Activated naive CD4-positive, alpha-beta T cell treated with Interleukin-2 at 50 U/mL for 16 hours (primary cell): ENCODE measurements at regions not wholly inside any gene's neighbourhood (a gene's known extent, or its start where the extent isn't known, plus 50 kb on each side); places are given as distances from the start of the nearest gene placed in this dataset.

ENCODE experiments used
- DNase-seq: peaks from one replicate; pipeline ENCODE4 v3.0.0-alpha.2; 2020

DNA sequence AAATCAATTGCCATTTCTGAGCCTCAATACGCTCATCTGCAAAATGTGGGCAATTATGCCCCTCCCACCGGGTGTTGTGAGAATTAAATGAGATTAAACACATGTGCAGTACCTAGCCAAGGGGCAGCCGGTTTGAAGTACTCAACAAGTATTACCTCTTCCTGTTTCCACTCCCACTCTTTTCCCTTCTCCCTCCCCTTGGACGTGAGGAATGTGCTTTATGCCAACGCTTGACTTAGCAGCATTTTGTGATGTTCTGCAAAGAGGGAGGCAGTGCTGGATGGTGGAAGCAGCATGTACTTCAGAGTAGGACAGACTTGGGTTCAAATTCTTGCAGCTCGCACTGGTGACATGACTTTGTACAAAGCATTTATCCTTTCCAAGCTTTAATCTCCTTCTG lies 306.0 kb downstream of the BUD13 start:
- DNase-seq: no peak

GRCh38 chr11:116466191-116466590 lies 306.6 kb downstream of the BUD13 start:
- no peak for DNase-seq

DNA sequence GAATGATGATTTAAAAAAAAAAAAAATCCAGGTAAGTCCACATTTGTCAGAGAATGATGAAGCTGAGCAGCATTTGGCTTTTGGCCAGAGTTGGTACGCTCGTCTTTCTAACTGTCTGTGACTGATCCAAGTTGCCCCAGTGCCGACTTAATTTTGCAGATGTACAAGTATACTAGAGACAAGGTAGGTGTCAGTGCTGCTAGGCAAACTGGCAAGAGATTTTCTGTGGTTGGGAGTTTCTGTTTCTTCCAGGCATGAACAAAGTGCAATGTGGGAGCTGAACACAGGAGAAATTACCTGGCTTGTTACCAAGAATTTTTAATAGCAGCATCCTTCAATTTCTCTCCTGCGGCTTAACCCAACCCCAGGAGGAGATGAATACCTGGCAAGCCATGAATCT lies 307.7 kb downstream of the BUD13 start:
- no peak for DNase-seq

GRCh38 chr11:116461789-116462188 lies 311.0 kb downstream of the BUD13 start:
- DNase-seq: no peak

- DNase-seq: no peak
These were observed 312.4 kb downstream of the BUD13 start for GRCh38 chr11:116460156-116460920.

GRCh38 chr11:116459185-116460045 lies 313.4 kb downstream of the BUD13 start:
- no peak for DNase-seq

DNA sequence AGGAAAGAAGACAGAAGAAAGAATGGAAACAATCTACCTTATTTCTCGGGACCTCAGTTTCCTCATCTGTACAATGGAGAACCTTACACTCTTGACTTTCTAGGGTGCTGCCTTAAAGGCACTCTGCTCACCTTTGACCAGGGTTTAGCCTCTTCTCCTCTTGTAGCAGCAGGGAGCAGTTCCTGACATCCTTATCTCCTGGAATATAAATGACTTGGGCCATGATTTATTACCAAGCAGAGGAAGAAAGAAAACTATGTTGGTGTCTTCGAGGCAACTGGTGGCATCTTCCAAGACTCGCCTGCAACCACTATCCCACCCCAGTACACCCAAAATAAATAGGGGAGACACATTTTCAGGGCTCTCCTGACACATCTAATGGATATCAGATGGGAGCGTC lies 314.2 kb downstream of the BUD13 start:
- DNase-seq: no peak

- DNase-seq: no peak
These were observed 315.3 kb downstream of the BUD13 start for GRCh38 chr11:116457336-116458007.

- no peak for DNase-seq
These were observed 317.8 kb downstream of the BUD13 start for GRCh38 chr11:116454951-116455350.

DNA sequence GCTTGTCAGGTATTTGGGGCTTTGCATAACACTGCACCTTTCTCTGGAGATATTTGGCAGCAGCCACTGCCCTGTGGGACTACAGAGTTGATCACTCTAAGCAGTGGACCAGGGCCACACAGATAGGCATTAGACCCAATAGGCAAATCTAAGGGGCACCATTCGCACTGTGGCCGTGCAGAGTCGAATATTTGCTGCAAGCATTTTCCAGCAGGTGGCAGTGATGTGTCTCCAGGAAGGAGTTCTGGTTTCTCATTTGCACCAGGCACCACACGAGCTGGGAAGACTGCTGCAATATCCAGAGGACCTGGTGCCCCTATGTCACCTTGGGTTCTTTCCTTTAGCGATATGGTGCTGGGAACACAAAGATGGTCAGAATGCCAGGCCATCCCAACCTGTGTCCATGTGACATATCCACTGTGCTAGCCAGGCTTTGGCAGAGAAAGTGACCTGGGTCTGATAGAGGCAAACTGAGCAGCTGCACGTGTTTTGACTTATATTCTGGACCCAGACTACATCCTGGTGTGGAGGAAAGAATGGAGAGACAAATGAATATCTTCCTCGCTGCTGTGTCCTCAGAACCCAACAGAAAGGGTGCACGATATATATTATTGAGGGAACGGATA lies 318.7 kb downstream of the BUD13 start:
- no peak for DNase-seq

GRCh38 chr11:116452461-116452860 lies 320.3 kb downstream of the BUD13 start:
- no peak for DNase-seq

- DNase-seq: no peak
These were observed 323.3 kb downstream of the BUD13 start for GRCh38 chr11:116449522-116449921.

DNA sequence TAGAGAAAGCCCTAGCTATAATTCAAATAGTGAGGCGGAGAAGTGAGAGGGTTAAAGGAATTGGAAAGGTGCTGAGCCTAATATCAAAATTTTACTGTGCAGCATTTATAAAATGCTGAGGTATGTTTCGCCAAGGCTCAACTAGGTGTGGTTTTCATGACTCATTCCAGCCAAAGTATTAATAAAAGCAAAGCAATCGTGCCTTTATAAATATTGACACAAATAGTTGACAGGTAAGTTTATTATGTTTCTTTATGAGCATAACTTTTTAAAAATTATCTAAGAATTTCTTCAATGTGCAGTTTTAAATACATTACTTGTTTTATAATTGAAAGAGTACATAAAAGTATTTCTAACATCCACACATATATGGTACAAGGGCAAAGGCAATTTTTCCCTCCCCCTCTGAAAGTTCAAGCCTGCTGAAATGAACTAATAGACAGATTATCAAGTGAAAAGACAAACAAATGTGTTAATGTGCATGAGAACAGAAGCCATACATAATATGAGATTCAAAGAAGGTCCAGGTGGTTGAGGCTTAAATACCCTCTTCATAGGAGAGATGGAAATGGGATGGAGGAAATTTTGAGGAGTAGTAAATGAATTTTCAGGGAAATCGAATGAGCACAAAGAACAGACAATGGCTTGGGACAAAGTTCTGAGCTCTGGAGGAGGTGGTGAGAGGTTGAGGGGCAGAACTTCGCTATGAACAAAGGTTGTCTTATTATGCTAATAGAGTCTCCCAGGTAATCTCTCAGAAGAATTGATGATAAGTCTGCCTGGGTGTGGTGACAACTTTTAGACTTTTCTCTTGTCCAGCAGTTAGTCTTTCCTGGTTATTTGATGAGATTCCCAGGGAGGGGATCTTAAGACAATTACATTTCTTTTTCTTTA lies 326.5 kb downstream of the BUD13 start:
- no peak for DNase-seq

DNA sequence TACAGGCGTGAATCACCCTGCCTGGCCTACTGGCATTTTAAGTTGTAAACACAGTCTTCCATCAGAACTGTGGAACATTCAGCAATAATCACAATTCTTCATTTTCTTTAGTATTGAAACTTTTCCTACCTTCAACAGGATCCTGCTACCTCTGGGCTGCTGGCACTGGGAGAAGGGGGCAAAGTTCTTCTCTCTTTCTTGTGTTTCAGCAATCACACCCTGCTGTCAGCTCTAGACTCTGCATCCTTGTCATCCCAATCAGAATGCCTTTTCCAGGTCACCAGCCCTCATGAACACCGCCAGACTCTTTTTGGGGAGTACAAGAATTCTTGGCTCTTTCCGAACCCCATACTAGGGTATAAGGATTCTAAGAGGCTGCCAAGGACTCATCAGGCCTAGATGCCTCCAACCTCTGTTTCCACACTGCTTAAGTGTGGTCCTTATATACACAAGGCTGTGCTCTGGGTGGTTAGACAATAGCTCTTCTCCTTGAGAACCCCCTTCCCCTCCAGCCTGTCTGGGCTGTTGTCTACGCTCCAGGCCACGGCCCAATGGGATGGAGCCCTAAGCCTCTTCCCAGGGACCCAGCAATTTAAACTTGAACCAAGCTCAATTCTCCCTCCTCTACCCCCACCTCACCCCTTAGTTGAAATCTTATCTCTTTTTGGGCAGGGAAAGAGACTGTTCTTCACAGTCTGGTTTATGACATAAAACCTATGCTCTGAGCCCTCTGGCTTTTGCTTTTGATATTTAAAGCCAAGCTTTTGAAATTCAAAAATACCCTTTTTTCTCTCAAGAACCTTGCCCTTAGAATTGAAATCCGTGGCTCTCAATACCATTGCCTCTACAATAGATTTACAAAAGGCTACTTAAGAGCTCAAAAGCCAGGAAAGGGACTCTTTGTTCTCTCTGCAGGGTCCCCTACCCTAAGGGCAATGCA lies 327.4 kb downstream of the BUD13 start:
- no peak for DNase-seq

GRCh38 chr11:116442238-116442752 lies 330.5 kb downstream of the BUD13 start:
- no peak for DNase-seq

- no peak for DNase-seq
These were observed 333.5 kb downstream of the BUD13 start for GRCh38 chr11:116439361-116439677.

GRCh38 chr11:116438651-116439360 lies 334.0 kb downstream of the BUD13 start:
- DNase-seq: no peak

- no peak for DNase-seq
These were observed 337.8 kb downstream of the BUD13 start for GRCh38 chr11:116434986-116435385.

DNA sequence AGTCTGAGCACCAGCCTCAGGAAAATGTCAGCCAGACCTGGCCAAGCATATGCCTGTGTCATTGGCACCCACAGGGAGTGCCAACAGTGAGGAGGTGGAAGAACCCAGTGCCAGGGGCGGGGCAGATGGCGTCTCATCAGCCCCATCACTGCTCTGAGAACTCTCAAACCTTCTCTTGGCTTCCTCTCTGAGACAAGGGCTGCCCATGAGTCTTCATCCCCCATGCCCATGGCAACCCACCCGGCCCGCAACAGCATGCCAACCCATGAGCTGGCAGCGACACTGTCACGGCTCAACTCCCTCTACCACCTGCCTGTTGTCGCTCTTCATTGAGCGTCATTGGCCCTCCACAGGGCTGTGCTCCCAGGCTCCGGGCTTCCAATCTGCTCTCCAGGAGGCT lies 340.5 kb downstream of the BUD13 start:
- no peak for DNase-seq

DNA sequence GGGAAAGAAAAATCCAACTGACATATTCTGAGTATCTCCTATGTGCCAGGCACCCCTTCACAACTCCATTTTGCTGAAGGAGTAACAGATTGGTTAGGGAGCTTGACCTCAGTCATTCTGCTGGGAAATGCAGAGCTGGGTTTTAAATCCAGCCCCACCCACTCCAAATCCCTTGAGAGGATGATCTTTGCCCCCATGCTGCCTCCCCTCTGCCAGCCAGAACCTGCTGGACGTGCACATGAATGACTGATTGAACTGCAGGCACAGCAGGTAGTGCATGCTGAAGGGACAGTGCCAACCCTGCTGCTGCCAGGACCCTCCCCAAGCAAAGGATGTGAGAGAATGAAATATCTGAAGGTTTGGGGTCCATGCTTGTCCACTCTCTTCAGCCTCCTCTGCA lies 340.9 kb downstream of the BUD13 start:
- no peak for DNase-seq
